Fibroblast of skin of abdomen (primary cell): ENCODE measurements at regions not wholly inside any gene's neighbourhood (a gene's known extent, or its start where the extent isn't known, plus 50 kb on each side); places are given as distances from the start of the nearest gene placed in this dataset.

ENCODE experiments used
- DNase-seq: peaks from one replicate; pipeline ENCODE4 v3.0.0-alpha.2; 2013

DNA sequence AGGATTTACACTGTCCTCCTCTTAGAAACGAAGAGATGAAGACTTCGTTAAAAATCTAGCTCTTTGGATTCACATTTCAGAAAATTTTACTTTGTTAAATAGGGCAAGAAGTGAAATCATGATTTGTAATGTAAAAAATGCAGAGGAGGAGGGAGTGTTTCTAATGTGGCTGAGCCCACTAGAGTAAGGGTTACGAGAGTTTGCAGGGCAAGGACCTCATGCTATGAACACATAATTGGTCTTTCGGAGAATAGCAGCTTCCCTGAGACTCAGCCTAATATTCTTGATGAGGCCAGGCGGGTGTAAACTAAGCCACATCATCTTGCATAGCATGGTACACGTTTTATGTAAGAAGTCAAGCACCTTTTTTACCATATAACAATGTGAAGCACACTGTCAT, 191.0 kb upstream of the ADAMTS16 start:
- DNase-seq: no peak

DNA sequence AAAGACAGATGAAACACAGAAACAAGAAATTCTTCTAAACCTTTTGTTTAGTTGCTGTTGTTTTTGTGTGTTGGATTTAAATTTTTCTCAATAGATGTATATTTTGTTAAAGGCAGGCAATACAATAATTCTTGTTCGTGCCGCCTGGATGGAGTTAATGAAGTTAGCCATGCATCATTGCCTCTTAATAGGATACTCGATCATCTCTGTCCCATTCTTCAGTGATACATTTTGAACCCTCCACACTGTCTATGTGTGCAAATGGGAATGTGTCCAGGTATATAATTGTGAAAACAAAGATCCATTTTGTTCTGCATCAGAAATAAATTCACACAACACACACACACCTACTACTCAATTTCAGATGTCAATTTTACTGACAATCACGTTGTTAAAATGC, 186.6 kb upstream of the ADAMTS16 start:
- DNase-seq: no peak

DNA sequence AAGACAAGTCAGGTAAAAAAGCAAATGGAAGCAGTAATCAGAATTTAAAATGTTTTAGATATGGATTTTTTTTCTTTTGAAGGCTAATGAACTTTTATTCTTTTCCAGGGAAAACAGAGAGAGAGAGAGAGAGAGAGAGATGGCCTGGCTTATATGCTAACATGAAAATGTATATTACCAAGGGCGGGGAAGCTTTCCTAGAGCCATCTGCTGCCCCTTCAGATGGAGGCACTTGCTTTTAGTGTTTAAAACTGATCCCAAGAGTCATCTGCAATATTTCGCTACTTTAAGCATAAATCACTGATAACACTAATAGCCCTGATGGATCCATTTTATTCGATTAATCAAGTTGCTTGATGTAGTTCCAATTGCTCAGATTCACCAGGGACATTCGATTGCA, 186.1 kb upstream of the ADAMTS16 start:
- DNase-seq: no peak

DNA sequence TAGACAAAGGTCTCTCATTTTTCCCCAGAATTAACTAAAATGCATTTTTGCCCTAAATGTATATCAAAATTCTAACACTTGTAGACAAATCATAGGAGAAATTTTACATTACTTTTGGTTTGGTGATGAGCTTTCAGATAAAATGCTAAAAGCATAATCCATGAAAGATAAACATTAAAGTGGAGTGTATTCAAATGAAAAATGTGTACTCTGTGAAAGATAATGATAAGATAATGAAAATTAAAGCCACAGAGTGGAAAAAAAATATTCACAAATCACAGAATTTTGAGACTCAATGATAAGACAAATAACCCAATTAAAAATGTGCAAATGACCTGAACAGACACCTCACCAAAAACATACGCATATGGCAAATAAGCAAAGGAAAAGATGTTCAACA, 176.9 kb upstream of the ADAMTS16 start:
- no peak for DNase-seq

DNA sequence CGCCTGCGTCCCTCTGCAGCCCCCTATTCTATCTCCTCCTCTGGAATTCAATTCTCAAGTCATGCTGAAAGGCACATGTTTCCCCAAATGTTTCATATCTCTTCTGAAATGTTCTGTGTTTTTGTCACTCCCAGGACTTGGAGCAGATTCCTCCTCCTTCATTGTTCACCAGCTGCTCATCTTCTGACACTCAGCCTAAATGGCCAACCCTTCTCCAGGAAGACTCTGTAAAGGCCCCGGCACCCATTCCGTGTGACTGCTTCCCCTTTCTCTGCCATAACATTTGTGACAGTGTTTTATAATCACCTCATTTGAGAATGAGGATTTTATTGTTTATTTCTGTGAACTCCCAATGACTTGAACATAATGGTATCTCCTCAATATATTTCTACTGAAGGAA, 170.8 kb upstream of the ADAMTS16 start:
- no peak for DNase-seq

DNA sequence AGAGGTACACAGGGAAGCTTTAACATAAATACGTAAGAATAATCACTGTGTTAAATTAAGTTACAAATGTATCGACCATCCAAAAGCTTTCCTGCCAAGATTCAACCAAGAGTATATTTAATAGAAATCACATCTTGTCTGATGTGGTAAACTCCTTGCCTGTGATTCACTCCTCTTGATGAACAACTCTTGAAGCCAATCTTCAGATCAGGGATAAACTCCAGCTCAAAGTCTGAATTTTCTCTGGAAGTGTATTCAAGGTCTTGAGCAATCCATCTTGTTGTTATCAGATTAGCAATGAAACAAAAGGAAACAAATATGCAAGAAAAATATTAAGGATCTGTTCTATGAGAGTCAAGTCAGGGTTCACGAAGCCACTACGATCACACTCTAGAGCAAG, 170.0 kb upstream of the ADAMTS16 start:
- DNase-seq: no peak

DNA sequence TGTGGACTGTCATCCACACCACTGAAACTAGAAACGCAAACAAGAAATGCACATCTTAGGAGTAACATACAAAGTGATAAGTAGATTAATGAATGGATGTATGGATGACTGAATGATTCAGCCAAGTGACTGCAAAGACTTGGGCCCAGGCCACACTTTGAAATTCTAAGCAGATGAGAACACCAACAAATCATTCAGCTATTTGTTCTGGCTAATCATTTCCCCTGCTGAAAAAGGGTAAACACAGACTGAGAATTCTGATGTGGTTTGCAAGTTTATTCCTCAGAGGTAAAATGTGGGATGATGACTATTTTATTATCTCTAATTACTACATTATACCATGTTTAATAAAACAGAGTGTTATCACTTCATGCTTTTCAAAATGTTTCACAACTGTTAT, 163.2 kb upstream of the ADAMTS16 start:
- peak; percentile 19 for DNase-seq

DNA sequence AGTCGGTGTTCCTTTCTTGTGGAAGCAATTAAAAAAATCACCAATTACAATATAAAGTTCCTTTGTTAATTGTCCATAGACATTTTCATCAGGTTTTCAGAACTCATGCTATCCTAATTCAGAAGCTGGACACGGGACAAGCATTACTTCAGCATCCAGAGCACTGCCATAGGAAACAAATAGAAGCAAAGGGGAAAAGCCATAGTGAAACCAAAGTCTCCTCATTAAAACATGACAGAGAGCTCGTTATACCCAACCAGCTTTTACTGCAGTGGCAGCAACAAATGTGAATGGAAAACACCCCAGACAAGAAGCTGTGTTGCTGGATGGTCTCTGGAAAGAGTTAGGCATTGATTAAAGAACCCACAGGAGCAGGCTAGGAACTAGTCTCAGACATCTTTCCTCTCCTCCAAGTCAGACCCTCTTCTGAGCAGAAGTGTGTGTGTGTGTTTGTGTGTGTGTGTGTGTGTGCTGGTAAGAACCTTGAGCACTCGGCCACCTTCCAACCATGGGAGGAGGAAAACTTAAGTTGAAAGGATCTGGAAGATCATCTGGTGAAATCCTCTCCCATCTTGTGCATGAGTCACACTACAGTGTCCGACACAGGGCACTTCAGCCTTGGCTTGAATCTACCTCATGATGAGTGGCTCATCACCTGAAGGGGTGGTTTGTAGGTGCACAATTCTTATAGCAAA, 162.6 kb upstream of the ADAMTS16 start:
- no peak for DNase-seq

DNA sequence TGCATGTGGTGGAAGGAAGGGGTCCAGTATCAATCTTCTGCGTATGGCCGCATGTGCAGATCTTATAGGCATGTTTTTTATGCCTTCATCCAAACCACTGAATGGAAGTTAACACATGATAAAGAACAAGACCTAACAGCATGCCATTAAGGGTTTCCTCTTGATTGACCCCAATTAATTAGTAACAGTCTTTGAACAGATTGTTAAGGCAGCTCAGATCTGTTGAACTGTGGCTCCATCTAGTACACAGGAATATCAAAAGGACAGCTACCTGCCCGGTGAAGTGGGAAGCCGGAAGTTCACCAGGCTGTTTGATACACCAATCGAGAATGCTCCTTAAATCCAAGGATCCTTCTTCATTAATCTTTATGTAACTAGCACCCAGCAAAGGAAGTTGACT, 159.9 kb upstream of the ADAMTS16 start:
- DNase-seq: no peak

DNA sequence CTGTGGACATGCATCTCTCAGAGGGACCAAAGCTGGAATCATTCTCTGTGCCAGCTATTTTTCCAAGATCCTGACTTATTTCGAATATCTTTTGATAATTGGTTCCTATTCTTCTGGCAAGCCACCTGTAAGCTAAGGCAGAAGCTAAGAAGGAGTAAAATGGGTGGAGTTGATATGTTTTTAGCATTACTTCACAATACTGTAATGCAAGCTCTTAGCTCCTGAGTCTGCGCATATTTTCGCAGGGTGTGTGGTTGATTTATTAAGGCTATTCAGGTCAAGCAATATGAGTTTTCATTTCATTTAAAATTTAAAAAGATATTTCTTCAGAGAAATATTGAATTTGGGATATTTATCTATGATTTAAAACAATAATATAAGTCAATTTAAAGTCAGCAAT, 158.5 kb upstream of the ADAMTS16 start:
- DNase-seq: no peak

DNA sequence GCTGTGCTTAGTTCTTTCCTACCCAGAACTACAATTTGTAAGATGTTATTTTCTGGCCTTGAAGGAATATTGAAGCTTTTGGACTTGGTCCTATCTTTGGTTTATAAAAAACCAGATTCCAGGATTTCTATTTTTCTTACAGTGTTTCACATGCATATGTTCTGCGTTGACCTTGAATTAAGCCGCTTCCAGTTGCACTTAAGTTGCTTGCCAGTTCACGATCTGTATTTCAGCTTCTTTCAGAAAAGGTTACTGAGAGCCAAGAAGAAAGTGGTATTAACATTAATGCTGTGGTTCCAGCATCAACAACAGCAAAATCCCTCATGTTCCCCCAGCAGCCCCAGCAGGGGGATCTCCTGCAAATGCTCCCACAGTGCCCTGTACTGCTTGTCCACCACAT, 156.4 kb upstream of the ADAMTS16 start:
- DNase-seq: no peak

DNA sequence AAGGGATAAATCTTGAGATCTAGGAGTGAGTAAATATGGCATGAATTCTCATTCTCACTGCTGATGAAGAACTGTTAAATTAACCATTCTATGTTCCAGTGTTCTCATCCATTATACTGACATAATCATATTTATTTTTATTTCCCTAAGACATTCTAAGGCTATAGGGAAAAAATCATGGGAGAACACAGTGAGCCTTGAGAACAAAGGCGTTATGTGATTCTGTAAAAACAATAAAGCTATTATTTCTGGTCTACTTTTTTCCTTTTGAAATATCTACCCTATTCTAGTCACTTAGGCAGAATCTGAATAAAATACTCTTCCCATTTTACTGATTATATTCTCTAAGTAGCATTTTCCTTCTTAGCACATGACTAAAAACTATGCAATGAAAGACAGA, 155.7 kb upstream of the ADAMTS16 start:
- no peak for DNase-seq

DNA sequence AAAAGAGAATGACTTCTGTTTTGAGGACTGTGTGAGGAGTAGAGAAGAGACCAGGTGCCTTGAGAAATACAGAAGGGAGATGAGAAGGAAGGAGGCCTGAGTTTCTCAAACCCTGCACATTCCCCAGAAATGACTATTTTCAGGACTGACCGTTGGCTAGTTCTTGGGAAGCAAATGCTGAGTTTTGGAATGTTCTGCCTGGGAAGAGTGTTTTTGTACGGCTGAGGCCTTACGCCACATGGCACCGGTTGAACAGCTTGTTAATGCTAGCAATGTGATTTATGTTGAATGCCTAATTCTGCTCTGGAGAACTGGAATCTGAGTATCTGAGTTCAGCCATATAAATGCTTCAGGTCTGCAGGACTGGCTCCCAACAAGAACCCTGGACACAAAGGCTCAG, 152.7 kb upstream of the ADAMTS16 start:
- DNase-seq: no peak

DNA sequence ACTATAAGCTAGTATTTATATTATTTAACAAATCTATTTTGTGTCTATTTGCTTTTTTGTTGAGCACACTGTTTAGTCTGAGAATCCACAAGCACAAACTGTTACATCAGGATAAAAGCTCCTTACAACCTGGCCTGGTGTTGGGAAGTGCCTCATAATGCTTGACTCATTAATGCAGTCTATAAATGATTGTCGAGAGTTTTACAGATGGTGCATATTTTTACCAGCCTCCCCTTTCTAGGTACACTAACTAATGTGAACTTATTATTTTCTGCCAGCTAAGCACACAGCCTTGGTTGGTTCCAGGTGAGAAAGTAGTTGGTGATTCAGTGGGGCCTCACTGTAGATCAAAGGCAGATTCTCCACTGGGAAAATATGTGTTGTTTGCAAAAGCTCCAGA, 151.0 kb upstream of the ADAMTS16 start:
- DNase-seq: no peak

DNA sequence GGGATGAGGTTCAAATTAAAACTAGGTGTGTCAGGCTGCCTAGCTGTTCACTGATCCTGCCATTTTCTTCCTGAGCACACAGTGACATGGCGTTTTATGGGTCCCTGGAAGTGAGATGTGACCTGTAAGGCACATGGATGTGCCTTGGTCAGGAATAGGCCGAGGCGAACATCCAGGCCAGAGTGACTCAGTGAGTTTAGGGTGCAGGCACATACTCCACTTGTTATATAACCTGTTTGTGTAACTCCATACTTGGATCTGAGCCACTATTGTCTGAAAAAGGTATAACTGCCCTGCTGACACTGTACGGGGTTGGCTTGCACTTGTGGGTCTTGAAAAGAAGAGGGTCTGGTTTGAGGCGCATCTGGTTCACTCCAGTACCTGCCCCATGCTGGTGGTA, 150.1 kb upstream of the ADAMTS16 start:
- no peak for DNase-seq

DNA sequence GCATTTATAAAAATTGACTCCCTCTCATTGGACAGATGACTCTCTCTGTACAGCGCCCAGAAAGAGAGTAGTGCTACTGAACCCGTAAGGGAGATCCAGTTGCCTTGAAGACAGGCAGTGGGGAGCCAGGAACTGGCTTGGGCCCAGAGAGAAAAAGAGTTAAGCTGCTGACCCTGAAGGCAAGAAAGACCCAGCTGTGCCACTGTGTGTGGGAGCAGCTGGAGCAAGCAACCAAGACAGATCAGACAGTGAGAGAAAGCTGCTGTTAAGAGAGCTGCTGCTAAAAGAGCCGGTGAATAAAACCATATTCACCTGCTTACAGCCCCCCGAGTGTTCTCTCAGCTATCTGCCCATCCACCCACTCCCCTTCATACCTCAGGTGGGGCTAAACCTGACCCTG, 149.7 kb upstream of the ADAMTS16 start:
- DNase-seq: no peak

DNA sequence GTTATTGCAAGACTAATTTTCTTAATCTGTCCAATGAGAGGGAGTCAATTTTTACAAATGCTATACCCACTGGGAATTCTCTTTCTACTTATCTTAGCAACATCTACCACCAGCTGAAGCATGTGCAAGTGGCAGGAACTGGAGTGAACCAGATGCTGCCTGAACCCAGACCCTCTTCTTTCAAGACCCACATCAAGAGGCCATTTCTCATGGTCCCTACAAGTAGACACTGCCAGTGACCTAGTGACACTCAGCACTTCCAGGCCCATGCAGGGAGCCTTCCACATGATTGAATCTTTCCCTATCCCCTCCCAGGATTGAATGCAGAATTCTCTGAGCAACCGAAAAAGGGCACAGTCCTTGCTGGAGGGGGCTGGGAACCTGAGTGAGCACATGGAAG, 148.2 kb upstream of the ADAMTS16 start:
- DNase-seq: no peak

DNA sequence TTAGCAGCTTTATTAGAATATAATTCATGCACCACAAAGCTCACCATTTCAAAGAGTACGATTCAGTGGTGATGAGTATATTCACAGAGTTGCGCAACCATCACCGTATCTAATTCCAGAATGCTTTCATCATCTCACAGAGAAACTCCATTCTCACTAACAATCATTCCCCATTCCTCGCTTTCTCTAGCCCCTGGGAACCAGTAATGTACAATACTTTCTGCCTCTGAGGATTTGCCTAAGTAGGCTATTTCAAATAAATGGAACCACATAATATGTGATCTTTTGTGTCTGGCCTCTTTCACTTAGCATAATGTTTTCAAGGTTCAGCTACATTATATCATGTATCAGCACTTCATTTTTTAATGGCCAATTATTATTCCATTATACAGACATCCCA, 145.1 kb upstream of the ADAMTS16 start:
- peak; percentile 77 for DNase-seq

DNA sequence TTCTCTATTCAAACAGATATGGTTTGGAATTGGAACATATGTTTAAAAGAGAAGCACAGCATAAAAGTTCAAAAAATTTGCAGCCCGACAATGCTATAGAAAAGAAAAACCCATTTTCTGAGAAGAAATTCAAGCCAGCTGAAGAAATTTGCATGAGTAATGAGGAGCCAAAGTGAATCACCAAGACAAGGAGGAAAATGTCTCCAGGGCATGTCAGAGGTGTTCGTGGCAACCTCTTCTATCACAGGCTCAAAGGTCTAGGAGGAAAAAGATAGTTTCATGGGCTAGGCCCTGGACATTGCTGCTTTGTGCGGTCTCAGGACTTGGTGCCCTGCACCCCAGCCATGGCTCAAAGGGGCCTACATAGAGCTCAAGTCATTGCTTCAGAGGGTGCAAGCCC, 134.8 kb upstream of the ADAMTS16 start:
- DNase-seq: no peak

DNA sequence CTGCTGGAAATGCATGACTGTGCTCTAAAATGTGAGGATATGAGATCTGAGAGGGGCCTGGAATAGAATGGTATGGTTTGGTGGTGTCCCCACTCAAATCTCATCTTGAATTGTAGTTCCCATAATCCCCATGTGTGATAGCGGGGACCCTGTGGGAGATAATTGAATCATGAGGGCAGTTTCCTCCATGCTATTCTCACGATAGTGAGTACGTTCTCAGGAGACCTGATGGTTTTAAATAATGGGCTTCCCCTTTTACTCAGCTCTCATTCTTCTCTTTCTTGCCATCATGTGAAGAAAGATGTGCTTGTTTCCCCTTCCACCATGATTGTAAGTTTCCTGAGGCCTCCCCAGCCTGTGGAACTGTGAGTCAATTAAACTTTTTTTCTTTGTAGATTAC, 133.6 kb upstream of the ADAMTS16 start:
- no peak for DNase-seq

DNA sequence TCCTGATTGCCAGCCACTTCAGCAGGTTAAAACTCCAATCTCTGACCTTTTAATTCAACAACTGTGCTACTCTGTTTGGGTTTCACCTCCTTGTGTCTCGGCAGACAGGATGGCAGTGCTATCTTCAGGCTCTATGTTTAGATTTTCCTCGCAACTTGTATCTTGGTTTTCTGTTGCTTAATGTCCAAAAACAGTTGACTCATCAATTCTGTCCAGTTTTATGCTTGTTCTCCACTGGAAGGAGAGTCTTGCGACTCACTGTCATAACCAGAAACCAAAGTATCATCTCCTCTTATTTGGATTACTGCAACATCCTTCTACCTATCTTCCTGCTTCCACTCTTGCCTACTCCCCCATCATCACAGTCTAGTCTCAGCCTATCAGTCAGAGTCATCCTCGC, 130.9 kb upstream of the ADAMTS16 start:
- DNase-seq: no peak

DNA sequence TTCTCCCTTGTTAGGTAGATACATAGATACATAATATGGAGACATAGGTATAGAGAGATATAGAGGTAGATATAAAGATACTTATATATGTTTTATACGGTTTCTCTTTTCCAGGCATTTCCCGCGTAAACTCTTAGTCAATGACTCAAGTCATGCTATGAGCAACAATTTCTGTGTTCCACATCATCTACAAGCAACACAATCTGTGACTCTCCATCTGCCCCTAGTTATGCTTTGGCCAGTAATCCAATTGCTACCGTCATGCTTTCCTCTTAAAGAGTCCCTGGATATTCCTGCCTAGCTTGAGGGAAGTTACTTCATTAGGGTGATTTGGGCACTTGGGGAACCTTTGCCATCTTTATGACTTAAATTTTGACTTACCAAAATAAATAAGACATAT, 129.0 kb upstream of the ADAMTS16 start:
- DNase-seq: no peak

DNA sequence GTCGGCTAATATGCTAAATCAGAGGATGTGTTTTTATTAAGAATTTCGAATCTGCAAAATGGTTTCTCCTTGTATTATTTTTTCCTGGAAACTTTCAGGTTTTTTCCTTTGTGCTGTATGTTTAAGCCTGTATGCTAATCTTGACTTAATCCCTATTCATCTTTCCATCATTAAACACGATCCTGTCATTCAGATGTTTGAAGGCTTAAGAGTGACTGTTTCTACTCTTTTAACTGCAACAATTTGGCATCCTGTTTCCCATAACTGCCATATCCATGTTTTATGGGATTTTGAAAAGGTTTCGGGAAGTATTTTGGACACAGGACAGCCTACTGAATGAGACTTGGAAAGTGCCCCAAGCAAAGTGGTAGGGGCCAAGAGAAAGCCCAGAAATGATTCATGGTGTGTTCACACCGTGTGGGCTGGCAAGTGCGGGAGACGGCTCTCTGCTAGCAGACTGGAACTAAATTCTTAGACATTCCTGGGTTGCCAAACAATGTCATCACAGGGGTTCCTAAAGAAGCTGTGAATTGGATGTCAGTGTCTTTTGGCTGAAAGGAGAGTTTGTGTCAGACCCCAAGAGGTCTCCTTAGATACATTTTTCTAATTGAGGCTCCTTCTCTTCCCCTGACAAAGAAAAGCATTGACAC, 125.4 kb upstream of the ADAMTS16 start:
- DNase-seq: peak; percentile 73

DNA sequence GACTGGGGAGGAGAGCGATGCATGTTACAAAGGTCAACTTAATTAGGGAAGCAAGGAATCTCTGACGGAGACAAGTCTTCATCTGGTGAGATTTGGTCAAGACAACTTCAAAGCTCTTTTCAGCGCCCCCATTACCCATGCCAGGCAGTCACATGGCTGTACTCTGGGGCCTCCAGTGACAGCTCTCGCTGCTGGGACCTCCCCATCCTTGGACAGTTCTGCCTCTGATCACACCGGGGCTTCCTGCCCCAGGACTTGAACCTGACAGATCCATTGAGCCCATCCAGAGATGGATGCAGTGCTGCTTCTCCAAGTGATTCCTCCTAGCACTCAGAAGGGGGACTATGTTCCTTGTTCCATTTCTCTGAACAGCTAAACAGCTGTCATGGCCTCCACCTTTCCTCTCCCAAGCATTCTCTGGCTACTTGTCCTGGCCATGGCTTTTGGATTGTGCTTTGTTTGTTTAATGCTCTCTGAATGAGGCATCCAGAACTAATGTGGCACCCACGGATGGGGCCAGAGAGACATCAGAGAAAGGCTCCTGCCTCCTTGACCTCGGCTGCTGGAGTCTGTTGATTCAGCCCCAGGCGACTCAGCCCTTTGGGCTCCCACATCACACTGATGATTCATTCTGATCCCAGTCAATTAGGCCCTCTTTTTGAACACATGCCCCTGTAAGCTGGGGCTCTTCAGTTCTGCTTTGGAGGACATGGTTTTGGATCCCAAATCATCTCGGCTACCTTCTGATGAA, 122.1 kb upstream of the ADAMTS16 start:
- peak; percentile 61 for DNase-seq
